ENCODE measurements at regions not wholly inside any gene's neighbourhood (a gene's known extent, or its start where the extent isn't known, plus 50 kb on each side); places are given as distances from the start of the nearest gene placed in this dataset.

DNA sequence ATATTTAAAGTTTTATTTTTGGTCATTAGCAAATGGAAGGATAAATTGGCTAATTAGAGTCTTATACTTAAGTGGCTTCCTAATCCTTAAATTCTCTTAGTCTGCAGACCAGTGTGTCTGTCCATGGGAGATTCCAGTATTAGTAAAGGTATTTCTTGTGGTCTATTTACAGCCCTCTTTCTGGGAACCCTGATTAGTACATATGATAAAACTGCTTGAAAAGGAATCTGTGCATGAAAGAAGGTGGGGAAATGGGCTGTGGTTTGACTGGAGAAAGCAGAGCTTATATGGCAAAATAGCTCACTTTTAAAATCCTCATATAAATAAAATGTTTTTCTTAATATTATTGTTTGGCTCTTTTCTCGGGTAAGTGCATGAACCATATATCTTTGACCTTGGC, 124.5 kb upstream of the RHOBTB1 start:
- Histone ChIP-seq H3K4me3 (ENCODE audit: control insufficient read depth in 2 of 3, extremely low read depth in 1 of 3, insufficient read depth in 2 of 3, low read depth in 1 of 3, low read length in 3 of 3) (no peak overlapping the region), H4K20me1 (ENCODE audit: control insufficient read depth, extremely low read depth, insufficient read depth, low read length) (no peaks in the 10 kb centered on the region), H3K79me2 (ENCODE audit: control insufficient read depth, insufficient read depth, low read length) (no peaks in the 10 kb centered on the region), H3K4me2 (ENCODE audit: control insufficient read depth, extremely low read depth, insufficient read depth, low read depth, low read length) (no peak overlapping the region), H3K27ac (ENCODE audit: control insufficient read depth, insufficient read depth, low read length) (no peak overlapping the region), H3K27me3 (ENCODE audit: control insufficient read depth, extremely low read depth, insufficient read depth, low read length) (no peaks in the 10 kb centered on the region), H3K9me3 (ENCODE audit: control insufficient read depth, low read depth, low read length) (no peaks in the 10 kb centered on the region), H2AFZ (ENCODE audit: control insufficient read depth, low read length) (no peak overlapping the region), H3K36me3 (ENCODE audit: control insufficient read depth in 2 of 2, extremely low read depth in 1 of 2, insufficient read depth in 2 of 2, low read length in 2 of 2) (no peaks in the 10 kb centered on the region), H3K9ac (ENCODE audit: control insufficient read depth, extremely low read depth, insufficient read depth, low read length) (no peak overlapping the region), H3K4me1 (ENCODE audit: control insufficient read depth, extremely low read depth, insufficient read depth, low read length) (no peaks in the 10 kb centered on the region), H3K9me1 (ENCODE audit: control insufficient read depth, extremely low read depth, insufficient read depth, low read length) (no peaks in the 10 kb centered on the region)
- FAIRE-seq (no peak), DNase-seq (ENCODE audit: low read depth, low spot score) (no peak)
- no peak for TF ChIP-seq EZH2 (IDR thresholded peaks at IDR 0.05; ENCODE audit: low read length)
- TF ChIP-seq, protein P1, sequence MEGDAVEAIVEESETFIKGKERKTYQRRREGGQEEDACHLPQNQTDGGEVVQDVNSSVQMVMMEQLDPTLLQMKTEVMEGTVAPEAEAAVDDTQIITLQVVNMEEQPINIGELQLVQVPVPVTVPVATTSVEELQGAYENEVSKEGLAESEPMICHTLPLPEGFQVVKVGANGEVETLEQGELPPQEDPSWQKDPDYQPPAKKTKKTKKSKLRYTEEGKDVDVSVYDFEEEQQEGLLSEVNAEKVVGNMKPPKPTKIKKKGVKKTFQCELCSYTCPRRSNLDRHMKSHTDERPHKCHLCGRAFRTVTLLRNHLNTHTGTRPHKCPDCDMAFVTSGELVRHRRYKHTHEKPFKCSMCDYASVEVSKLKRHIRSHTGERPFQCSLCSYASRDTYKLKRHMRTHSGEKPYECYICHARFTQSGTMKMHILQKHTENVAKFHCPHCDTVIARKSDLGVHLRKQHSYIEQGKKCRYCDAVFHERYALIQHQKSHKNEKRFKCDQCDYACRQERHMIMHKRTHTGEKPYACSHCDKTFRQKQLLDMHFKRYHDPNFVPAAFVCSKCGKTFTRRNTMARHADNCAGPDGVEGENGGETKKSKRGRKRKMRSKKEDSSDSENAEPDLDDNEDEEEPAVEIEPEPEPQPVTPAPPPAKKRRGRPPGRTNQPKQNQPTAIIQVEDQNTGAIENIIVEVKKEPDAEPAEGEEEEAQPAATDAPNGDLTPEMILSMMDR (optimal IDR thresholded peaks at IDR 0.05 in 1 of 3, IDR thresholded peaks at IDR 0.05 in 1 of 3, conservative IDR thresholded peaks at IDR 0.05 in 1 of 3; ENCODE audit: extremely low read depth in 1 of 3, insufficient read depth in 2 of 3, low read length in 3 of 3), result no peak
- dilution Hi-C loops (cut with MboI; ENCODE audit: extremely low pct_ligation_motif_present, low sequenced_read_pairs), result no loop called here

GRCh38 chr10:61067671-61068336, 123.8 kb upstream of the RHOBTB1 start:
- Histone ChIP-seq H3K9me3 (ENCODE audit: control insufficient read depth, low read depth, low read length) (no peaks in the 10 kb centered on the region), H4K20me1 (ENCODE audit: control insufficient read depth, extremely low read depth, insufficient read depth, low read length) (no peaks in the 10 kb centered on the region), H3K4me3 (ENCODE audit: control insufficient read depth in 2 of 3, extremely low read depth in 1 of 3, insufficient read depth in 2 of 3, low read depth in 1 of 3, low read length in 3 of 3) (no peak overlapping the region), H3K9ac (ENCODE audit: control insufficient read depth, extremely low read depth, insufficient read depth, low read length) (no peak overlapping the region), H2AFZ (ENCODE audit: control insufficient read depth, low read length) (no peak overlapping the region), H3K27ac (ENCODE audit: control insufficient read depth, insufficient read depth, low read length) (no peak overlapping the region), H3K36me3 (ENCODE audit: control insufficient read depth in 2 of 2, extremely low read depth in 1 of 2, insufficient read depth in 2 of 2, low read length in 2 of 2) (no peaks in the 10 kb centered on the region), H3K79me2 (ENCODE audit: control insufficient read depth, insufficient read depth, low read length) (no peaks in the 10 kb centered on the region), H3K4me1 (ENCODE audit: control insufficient read depth, extremely low read depth, insufficient read depth, low read length) (no peaks in the 10 kb centered on the region), H3K9me1 (ENCODE audit: control insufficient read depth, extremely low read depth, insufficient read depth, low read length) (no peaks in the 10 kb centered on the region), H3K27me3 (ENCODE audit: control insufficient read depth, extremely low read depth, insufficient read depth, low read length) (no peaks in the 10 kb centered on the region), H3K4me2 (ENCODE audit: control insufficient read depth, extremely low read depth, insufficient read depth, low read depth, low read length) (no peak overlapping the region)
- DNase-seq (ENCODE audit: low read depth, low spot score) (no peak), FAIRE-seq (no peak)
- dilution Hi-C loops (cut with MboI; ENCODE audit: extremely low pct_ligation_motif_present, low sequenced_read_pairs), result no loop called here
- TF ChIP-seq EZH2 (IDR thresholded peaks at IDR 0.05; ENCODE audit: low read length), result no peak
- TF ChIP-seq, protein P1 (optimal IDR thresholded peaks at IDR 0.05 in 1 of 3, IDR thresholded peaks at IDR 0.05 in 1 of 3, conservative IDR thresholded peaks at IDR 0.05 in 1 of 3; ENCODE audit: extremely low read depth in 1 of 3, insufficient read depth in 2 of 3, low read length in 3 of 3), result no peak

All from keratinocyte (primary cell).